KMS-11 (cell line): ENCODE measurements at regions not wholly inside any gene's neighbourhood (a gene's known extent, or its start where the extent isn't known, plus 50 kb on each side); places are given as distances from the start of the nearest gene placed in this dataset.

Experiments used
- H2AFZ ChIP-seq: fragments of 200-600 bp; sonication (generic); 2 replicates; pipeline ENCODE4 v1.6.1; 2016; ENCODE audit warnings: antibody characterized with exemption, mixed run types, low read depth
- H3K27ac ChIP-seq: fragments of 200-600 bp; sonication (generic); 2 replicates; pipeline ENCODE4 v1.6.1; 2016; ENCODE audit warnings: mild to moderate bottlenecking, mixed run types
- H3K27me3 ChIP-seq: fragments of 200-600 bp; sonication (generic); 2 replicates; pipeline ENCODE4 v1.6.1; 2017; ENCODE audit warnings: mild to moderate bottlenecking, low read depth, mixed run types, moderate library complexity; ENCODE audit not compliant: insufficient read depth
- H3K36me3 ChIP-seq: fragments of 200-600 bp; sonication (generic); 2 replicates; pipeline ENCODE4 v1.6.1; 2017; ENCODE audit warnings: mild to moderate bottlenecking, mixed run types; ENCODE audit not compliant: insufficient read depth
- H3K4me1 ChIP-seq: fragments of 200-600 bp; sonication (generic); 2 replicates; pipeline ENCODE4 v1.6.1; 2016; ENCODE audit warnings: mild to moderate bottlenecking, low read depth, mixed run types; ENCODE audit not compliant: poor library complexity, severe bottlenecking
- H3K4me2 ChIP-seq: fragments of 200-600 bp; sonication (generic); 2 replicates; pipeline ENCODE4 v1.7.0; 2016; ENCODE audit warnings: mild to moderate bottlenecking, mixed run types
- H3K4me3 ChIP-seq: fragments of 200-600 bp; sonication (generic); IDR thresholded peaks from 2 replicates; pipeline ENCODE4 v1.6.1; 2017; ENCODE audit warnings: low read depth, low read length, mixed read lengths; ENCODE audit not compliant: insufficient read depth
- H3K79me2 ChIP-seq: fragments of 200-600 bp; sonication (generic); 2 replicates; pipeline ENCODE4 v1.6.1; 2016; ENCODE audit warnings: low read depth, mixed run types; ENCODE audit not compliant: insufficient read depth
- H3K9ac ChIP-seq: fragments of 200-600 bp; sonication (generic); 2 replicates; pipeline ENCODE4 v1.6.1; 2016; ENCODE audit warnings: mild to moderate bottlenecking, mixed run types
- H4K20me1 ChIP-seq: fragments of 200-600 bp; sonication (generic); 2 replicates; pipeline ENCODE4 v1.6.1; 2016; ENCODE audit warnings: mild to moderate bottlenecking, mixed run types; ENCODE audit not compliant: insufficient read depth
- TF ChIP-seq, protein P1 (sequence below): fragments of 200-600 bp; sonication (generic); conservative IDR thresholded peaks from 2 replicates; pipeline ENCODE4 v1.6.1; 2017; ENCODE audit warnings: low read depth, mild to moderate bottlenecking, antibody characterized with exemption, low read length, moderate library complexity, mixed read lengths

DNA sequence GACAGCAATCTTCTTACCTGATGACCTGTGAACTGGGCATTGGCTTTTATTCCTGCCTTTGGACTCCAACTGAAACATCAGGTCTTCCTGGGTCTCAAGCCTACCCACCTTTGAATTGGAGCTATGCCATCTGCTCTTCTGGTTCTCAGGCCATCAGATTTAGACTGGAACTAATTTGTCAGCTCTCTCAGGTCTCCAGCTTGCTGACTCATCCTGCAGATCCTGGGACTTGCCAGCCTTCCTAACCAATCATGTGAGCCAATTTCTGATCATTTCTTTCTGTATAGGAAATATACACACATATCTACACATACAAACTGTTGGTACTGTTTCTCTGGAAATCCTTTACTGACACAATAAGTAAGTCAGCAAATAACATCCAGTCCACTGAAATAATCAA lies 65.3 kb upstream of the TSPAN8 start:
- no peak overlapping the region for H3K9ac ChIP-seq
- H3K36me3 ChIP-seq, result no peaks in the 10 kb centered on the region
- no peak overlapping the region for H3K27ac ChIP-seq
- no peaks in the 10 kb centered on the region for H3K79me2 ChIP-seq
- H3K4me2 ChIP-seq, result no peak overlapping the region
- H2AFZ ChIP-seq, result no peak overlapping the region
- no peaks in the 10 kb centered on the region for H4K20me1 ChIP-seq
- H3K4me3 ChIP-seq, result no peak overlapping the region
- no peaks in the 10 kb centered on the region for H3K4me1 ChIP-seq
- H3K27me3 ChIP-seq, result no peaks in the 10 kb centered on the region
- TF ChIP-seq, protein P1, sequence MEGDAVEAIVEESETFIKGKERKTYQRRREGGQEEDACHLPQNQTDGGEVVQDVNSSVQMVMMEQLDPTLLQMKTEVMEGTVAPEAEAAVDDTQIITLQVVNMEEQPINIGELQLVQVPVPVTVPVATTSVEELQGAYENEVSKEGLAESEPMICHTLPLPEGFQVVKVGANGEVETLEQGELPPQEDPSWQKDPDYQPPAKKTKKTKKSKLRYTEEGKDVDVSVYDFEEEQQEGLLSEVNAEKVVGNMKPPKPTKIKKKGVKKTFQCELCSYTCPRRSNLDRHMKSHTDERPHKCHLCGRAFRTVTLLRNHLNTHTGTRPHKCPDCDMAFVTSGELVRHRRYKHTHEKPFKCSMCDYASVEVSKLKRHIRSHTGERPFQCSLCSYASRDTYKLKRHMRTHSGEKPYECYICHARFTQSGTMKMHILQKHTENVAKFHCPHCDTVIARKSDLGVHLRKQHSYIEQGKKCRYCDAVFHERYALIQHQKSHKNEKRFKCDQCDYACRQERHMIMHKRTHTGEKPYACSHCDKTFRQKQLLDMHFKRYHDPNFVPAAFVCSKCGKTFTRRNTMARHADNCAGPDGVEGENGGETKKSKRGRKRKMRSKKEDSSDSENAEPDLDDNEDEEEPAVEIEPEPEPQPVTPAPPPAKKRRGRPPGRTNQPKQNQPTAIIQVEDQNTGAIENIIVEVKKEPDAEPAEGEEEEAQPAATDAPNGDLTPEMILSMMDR, result no peak

GRCh38 chr12:71222436-71222835 lies 64.6 kb upstream of the TSPAN8 start:
- Histone ChIP-seq H3K36me3 (no peaks in the 10 kb centered on the region), H3K27ac (no peak overlapping the region), H3K4me1 (no peaks in the 10 kb centered on the region), H3K79me2 (no peaks in the 10 kb centered on the region), H3K27me3 (no peaks in the 10 kb centered on the region), H4K20me1 (no peaks in the 10 kb centered on the region), H2AFZ (no peak overlapping the region), H3K4me2 (no peak overlapping the region), H3K4me3 (no peak overlapping the region), H3K9ac (no peak overlapping the region)
- TF ChIP-seq, protein P1, result no peak

GRCh38 chr12:71220260-71220659 lies 62.5 kb upstream of the TSPAN8 start:
- TF ChIP-seq, protein P1, result no peak
- Histone ChIP-seq H3K9ac (no peak overlapping the region), H2AFZ (no peak overlapping the region), H3K79me2 (no peaks in the 10 kb centered on the region), H3K4me2 (no peak overlapping the region), H4K20me1 (no peaks in the 10 kb centered on the region), H3K4me3 (no peak overlapping the region), H3K27me3 (no peaks in the 10 kb centered on the region), H3K36me3 (no peaks in the 10 kb centered on the region), H3K27ac (no peak overlapping the region), H3K4me1 (no peaks in the 10 kb centered on the region)

DNA sequence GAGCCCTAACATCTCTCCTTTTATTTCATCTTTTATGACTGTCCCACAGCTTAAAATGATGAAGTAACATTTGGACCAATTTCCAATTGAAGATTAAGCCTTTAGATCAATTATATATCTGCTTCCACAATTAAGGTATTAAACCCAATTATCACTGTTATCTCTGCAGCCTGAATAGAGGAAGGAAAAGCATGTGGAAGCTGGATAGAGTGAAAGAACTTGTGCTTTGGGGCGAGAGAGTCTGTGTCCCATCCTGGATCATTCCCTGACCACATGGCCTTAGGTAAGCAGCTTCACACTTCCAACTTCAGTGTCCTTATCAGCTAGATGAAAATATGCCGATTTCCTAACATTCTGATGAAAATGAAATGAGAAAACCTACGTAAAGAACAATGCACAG lies 61.4 kb upstream of the TSPAN8 start:
- TF ChIP-seq, protein P1, result no peak
- H3K36me3 ChIP-seq, result no peaks in the 10 kb centered on the region
- no peaks in the 10 kb centered on the region for H4K20me1 ChIP-seq
- no peak overlapping the region for H3K9ac ChIP-seq
- no peak overlapping the region for H2AFZ ChIP-seq
- H3K4me3 ChIP-seq, result no peak overlapping the region
- H3K27ac ChIP-seq, result no peak overlapping the region
- H3K4me1 ChIP-seq, result no peaks in the 10 kb centered on the region
- no peaks in the 10 kb centered on the region for H3K79me2 ChIP-seq
- no peak overlapping the region for H3K4me2 ChIP-seq
- H3K27me3 ChIP-seq, result no peaks in the 10 kb centered on the region
